A673 (cell line): ENCODE measurements at regions not wholly inside any gene's neighbourhood (a gene's known extent, or its start where the extent isn't known, plus 50 kb on each side); places are given as distances from the start of the nearest gene placed in this dataset.
"Not testable (repeated sequence)": the region's sequence is repeated elsewhere in the genome, so short reads cannot be mapped to it uniquely, and the experiment has no call there.

Source experiments
- BruUV-seq: library from RNA; stranded (reverse); fragments of 400-500 nt; replicated peaks from 2 replicates; lab custom pipeline; 2021; lab: Mats Ljungman, UMichigan
- CTCF ChIA-PET: fragments of 300-600 bp; sonication (Branson Sonifier 250); formaldehyde crosslinking; loops from one replicate; lab custom pipeline; 2022; ENCODE audit warnings: antibody characterized with exemption; lab: Charles Lee
- POLR2A ChIA-PET: fragments of 300-600 bp; sonication (Branson Sonifier 250); formaldehyde crosslinking; loops from one replicate; lab custom pipeline; 2022; ENCODE audit warnings: antibody characterized with exemption; ENCODE audit not compliant: low non-redundant PET; lab: Charles Lee
- DNase-seq: peaks from one replicate; pipeline ENCODE4 v3.0.0-alpha.2; 2015; ENCODE audit warnings: low spot score
- H3K27ac ChIP-seq: fragments of 200-600 bp; sonication (generic); 2 replicates; pipeline ENCODE4 v1.5.1; 2016; ENCODE audit warnings: mixed run types, low read depth, mild to moderate bottlenecking, mixed read lengths, antibody characterized with exemption, low read length; ENCODE audit not compliant: poor library complexity, severe bottlenecking
- H3K27me3 ChIP-seq: fragments of 200-600 bp; sonication (generic); replicated peaks from 2 replicates; pipeline ENCODE4 v1.6.1; 2017; ENCODE audit warnings: mixed run types, low read depth, mild to moderate bottlenecking, mixed read lengths, antibody characterized with exemption, low read length; ENCODE audit not compliant: insufficient read depth, poor library complexity
- H3K36me3 ChIP-seq: fragments of 200-600 bp; sonication (generic); 2 replicates; pipeline ENCODE4 v1.6.1; 2016; ENCODE audit warnings: mixed run types, mild to moderate bottlenecking, mixed read lengths, antibody characterized with exemption, low read length; ENCODE audit not compliant: insufficient read depth, poor library complexity, severe bottlenecking
- H3K4me1 ChIP-seq: fragments of 200-600 bp; sonication (generic); 2 replicates; pipeline ENCODE4 v1.6.1; 2017; ENCODE audit warnings: mixed run types, mild to moderate bottlenecking, mixed read lengths, antibody characterized with exemption, low read length; ENCODE audit not compliant: insufficient read depth, poor library complexity, severe bottlenecking
- H3K4me3 ChIP-seq: fragments of 200-600 bp; sonication (generic); 2 replicates; pipeline ENCODE4 v1.5.1; 2016; ENCODE audit warnings: low read depth, mixed run types, mild to moderate bottlenecking, mixed read lengths, low read length; ENCODE audit not compliant: poor library complexity, severe bottlenecking
- H3K9me3 ChIP-seq: fragments of 200-600 bp; sonication (generic); 2 replicates; pipeline ENCODE4 v1.6.1; 2016; ENCODE audit warnings: mixed run types, low read depth, mild to moderate bottlenecking, mixed read lengths, antibody characterized with exemption, low read length; ENCODE audit not compliant: poor library complexity, severe bottlenecking
- intact Hi-C: fragments of 100-400 bp; cut with micrococcal nuclease; formaldehyde crosslinking; loops from one replicate; pipeline ENCODE4 v1.10.0; 2022; ENCODE audit not compliant: unreplicated experiment

DNA sequence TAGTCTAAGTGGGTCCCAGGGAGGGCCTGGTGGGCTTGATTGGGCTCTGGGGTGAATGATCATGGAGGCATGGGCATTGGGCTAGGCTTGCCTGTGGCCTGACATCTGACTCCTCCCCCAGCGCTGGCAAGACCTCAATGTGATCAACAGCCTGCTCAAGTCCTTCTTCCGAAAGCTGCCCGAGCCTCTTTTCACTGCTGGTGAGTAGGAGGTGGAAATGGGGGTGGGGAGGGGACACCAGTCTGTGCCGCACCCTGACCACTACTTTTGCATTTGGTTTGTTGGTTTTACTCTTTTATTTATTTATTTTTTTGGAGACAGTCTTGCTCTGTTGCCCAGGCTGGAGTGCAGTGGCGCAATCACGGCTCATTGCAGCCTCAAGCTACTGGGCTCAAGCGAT, 116.7 kb downstream of the ZNF267 start:
- intact Hi-C loops, H3K4me1 ChIP-seq, H3K27ac ChIP-seq, H3K9me3 ChIP-seq, CTCF ChIA-PET, H3K4me3 ChIP-seq, H3K27me3 ChIP-seq, H3K36me3 ChIP-seq, DNase-seq, BruUV-seq, POLR2A ChIA-PET: not testable (repeated sequence)

GRCh38 chr16:31990980-31991379, 117.4 kb downstream of the ZNF267 start:
- H3K4me3 ChIP-seq, H3K9me3 ChIP-seq, BruUV-seq, H3K4me1 ChIP-seq, H3K27me3 ChIP-seq, DNase-seq, H3K27ac ChIP-seq, H3K36me3 ChIP-seq, CTCF ChIA-PET, POLR2A ChIA-PET, intact Hi-C loops: not testable (repeated sequence)

DNA sequence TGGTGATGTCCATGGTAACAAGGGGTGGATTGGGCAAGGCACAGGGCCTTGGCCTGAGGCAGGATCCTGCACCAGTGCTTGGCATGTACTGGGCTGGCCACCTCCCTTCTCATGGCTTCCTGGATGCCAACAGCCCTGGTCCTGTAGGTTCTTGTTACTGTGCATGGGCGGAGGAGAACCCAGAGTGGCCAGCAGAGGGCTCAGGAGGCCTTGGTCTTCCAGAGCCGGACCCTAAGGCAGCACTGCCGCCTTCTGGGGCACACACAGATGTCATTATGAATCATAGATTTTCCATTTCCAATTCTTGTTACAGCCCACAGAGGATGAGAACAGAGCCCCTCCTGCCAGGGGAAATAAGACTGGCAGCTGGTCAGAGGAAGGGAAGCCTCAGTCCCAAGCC, 122.7 kb downstream of the ZNF267 start:
- BruUV-seq, H3K27me3 ChIP-seq, H3K9me3 ChIP-seq, CTCF ChIA-PET, POLR2A ChIA-PET, DNase-seq, H3K4me3 ChIP-seq, intact Hi-C loops, H3K36me3 ChIP-seq, H3K27ac ChIP-seq, H3K4me1 ChIP-seq: not testable (repeated sequence)

DNA sequence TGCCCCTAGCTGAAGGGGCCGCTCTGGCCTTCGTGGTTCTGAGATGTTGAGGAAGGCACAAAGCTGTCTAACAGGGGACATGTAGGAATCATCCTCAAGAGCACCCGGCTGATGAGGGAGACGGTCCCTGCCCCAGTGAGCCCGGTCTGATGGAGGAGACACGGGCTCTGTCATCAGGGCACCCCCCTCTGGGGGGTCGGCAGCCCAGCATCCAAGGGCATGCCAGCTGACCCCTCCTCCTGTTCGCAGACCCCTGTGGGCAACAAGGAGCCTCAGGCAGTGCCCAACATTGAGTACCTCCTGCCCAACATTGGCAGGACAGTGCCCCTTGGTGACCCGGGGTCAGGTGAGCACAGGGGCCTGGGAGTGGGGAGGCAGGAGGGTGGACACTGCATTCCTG, 128.9 kb downstream of the ZNF267 start:
- H3K27me3 ChIP-seq, CTCF ChIA-PET, H3K4me3 ChIP-seq, H3K36me3 ChIP-seq, H3K27ac ChIP-seq, H3K4me1 ChIP-seq, intact Hi-C loops, BruUV-seq, H3K9me3 ChIP-seq, POLR2A ChIA-PET, DNase-seq: not testable (repeated sequence)

- H3K9me3 ChIP-seq, H3K4me3 ChIP-seq, H3K36me3 ChIP-seq, DNase-seq, intact Hi-C loops, H3K27me3 ChIP-seq, BruUV-seq, POLR2A ChIA-PET, H3K27ac ChIP-seq, CTCF ChIA-PET, H3K4me1 ChIP-seq: not testable (repeated sequence)
Measured at GRCh38 chr16:32003819-32004218, 130.2 kb downstream of the ZNF267 start.

GRCh38 chr16:32038783-32039496, 165.3 kb downstream of the ZNF267 start:
- DNase-seq, H3K9me3 ChIP-seq, intact Hi-C loops, H3K4me3 ChIP-seq, H3K4me1 ChIP-seq, H3K36me3 ChIP-seq, H3K27me3 ChIP-seq, POLR2A ChIA-PET, H3K27ac ChIP-seq, BruUV-seq: not testable (repeated sequence)
- CTCF ChIA-PET = interaction anchor here (0.6 kb wide), 3 partner anchors 450 to 1776 kb away, joined by 3 to 6 read pairs (median 5); partner anchors contain the start of gene FUS

DNA sequence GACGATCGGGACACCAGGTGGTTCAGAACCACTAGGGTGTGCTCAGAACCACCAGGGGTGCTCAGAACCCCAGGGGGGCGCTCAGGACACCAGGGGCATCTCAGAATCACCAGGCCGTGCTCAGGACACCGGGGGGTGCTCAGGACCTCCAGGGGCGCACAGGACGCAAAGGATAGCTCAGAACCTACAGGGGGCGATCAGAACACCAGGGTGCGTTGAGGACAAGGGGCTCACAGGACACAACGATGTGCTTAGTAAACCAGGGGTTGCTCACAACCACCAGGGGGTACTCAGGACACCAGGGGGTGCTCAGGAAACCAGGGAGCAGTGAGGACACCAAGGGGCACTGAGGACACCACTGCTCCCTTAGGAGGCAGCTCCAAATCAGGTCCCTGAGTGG, 166.3 kb downstream of the ZNF267 start:
- POLR2A ChIA-PET, H3K27ac ChIP-seq, H3K9me3 ChIP-seq, DNase-seq, BruUV-seq, H3K4me3 ChIP-seq, H3K36me3 ChIP-seq, H3K4me1 ChIP-seq, H3K27me3 ChIP-seq, intact Hi-C loops: not testable (repeated sequence)
- CTCF ChIA-PET = interaction anchor here (0.6 kb wide), 1 partner anchor 449 kb away, joined by 6 read pairs; no protein-coding TSS in a partner anchor
